HG03025 (cell line): ENCODE measurements at regions not wholly inside any gene's neighbourhood (a gene's known extent, or its start where the extent isn't known, plus 50 kb on each side); places are given as distances from the start of the nearest gene placed in this dataset.
"Not testable (repeated sequence)": the region's sequence is repeated elsewhere in the genome, so short reads cannot be mapped to it uniquely, and the experiment has no call there.

ENCODE experiments used
- ATAC-seq: cut with Tn5 transposase; IDR thresholded peaks from one replicate; pipeline ENCODE4 v1.9.1; 2021; ENCODE audit warnings: mild to moderate bottlenecking, moderate library complexity; ENCODE audit not compliant: unreplicated experiment, low FRiP score

- ATAC-seq, result no peak
Measured at GRCh38 chr2:212794471-212794870, 255.9 kb upstream of the ERBB4 start.

DNA sequence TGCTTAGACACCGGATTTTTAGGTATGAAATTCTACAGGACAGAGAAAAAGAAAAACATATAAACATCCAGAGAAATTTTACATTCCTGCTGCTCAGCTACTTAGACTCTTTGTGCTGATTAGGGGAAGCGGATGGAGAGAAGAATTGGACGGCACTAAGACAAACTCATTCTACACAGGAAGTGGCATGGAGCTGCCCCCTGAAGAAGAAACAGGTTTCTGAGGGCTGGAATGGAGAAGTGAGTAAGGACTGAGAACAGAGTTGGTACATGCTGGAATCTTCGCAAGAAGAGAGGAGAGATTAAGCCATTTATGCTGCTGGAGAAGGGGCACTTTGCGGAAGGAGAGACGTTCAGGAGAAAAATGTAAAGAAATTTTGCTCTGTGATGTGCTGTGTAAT is 253.0 kb upstream of the ERBB4 start:
- no peak for ATAC-seq

DNA sequence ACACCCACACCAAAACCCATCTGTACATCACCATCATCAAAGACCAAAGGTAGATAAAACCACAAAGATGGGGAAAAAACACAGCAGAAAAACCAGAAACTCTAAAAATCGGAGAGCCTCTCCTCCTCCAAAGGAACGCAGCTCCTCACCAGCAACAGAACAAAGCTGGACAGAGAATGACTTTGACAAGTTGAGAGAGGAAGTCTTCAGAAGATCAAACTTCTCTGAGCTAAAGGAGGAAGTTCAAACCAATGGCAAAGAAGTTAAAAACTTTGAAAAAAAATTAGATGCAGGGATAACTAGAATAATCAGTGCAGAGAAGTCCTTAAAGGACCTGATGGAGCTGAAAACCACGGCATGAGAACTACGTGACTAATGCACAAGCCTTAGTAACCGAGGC is 247.5 kb upstream of the ERBB4 start:
- not testable (repeated sequence) for ATAC-seq

DNA sequence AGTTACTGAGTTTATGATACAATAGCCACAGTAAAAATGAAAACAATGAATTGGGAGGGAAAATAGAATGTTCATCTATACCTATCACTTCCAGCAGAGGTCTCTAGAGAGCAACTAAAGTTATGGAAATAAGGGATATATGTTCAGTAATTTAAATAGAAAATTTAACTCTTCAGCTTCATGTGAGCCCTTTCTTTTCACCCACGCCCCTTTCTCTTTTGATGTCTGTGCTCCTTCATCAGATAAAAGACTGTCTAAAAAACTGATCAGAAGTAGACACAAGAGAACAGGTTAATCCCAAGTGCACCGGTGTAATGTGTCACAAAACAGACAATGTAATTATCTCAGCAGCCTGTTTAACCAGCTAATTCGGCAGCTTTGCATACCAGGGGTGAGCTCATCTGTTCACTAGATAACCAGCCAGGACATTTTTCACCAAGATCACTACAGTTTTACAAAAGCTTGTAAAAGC is 238.5 kb upstream of the ERBB4 start:
- ATAC-seq, result no peak

- ATAC-seq, result no peak
Measured at GRCh38 chr2:212773808-212774339, 235.3 kb upstream of the ERBB4 start.

- no peak for ATAC-seq
Measured at GRCh38 chr2:212770240-212770639, 231.6 kb upstream of the ERBB4 start.

- no peak for ATAC-seq
Measured at GRCh38 chr2:212766921-212767320, 228.3 kb upstream of the ERBB4 start.

DNA sequence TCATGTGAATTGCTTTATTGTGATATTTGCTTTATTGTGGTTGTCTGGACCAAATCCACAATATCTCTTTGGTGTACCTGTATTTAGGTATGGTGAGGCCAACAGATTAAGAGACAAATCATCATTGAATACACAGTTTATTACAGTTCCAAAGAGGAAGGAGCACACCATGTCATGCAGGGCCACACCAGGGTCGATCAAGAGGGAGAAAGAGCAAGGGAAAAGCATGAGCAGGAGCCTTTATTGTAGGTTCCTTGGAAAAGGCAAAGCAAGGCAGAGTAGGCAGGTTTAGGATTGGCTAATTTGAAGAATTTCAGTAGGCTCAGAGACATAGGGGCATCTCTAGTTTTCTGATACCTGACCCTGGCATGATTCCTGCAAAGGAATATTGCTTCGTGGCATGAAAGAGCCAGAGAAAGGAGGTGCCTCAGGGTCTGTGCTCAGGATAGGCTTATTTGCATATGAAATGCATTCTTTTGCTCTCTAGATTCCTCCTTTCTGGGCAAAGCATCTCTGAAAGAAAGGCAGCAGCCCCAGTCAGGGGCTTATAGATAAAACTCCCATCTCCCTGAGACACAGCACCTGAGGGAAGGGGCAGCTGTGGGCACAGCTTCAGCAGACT is 214.2 kb upstream of the ERBB4 start:
- ATAC-seq, result no peak

GRCh38 chr2:212745359-212745758 is 206.8 kb upstream of the ERBB4 start:
- peak; percentile 94 for ATAC-seq

DNA sequence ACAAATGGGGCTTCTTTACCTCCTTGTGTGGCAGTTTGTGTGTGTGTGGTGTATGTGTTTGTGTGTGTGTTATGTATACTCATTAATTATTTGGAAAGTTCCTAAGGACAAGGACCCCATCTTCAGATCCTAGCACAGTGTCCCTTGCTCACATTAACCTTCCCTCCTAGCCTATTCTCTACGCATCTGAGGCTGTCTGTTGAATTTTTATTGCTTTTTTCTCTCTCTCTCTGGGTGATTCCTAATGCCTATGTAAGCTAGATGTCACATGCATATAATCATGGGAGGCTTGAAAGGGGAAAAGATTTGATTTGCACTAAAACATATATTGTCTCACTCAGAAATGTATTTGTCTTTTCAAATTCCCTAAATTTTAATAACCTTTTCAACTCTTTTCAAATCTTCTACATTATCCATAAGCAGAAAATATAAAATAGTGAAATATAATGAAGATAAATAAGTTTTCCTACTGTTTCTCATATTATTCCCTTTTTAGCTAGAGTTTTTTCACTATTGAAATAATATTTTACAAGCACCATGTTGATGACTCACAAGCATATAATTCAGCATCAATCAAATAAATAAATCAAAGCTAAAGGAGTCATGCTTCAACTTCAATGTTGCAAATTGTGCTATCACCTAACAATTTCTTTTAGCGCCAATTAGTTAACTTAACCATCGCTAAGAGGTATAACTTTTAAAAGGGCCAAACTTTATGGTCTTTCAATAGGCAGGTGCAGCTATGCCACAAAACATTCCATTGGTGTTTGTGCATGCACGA is 199.0 kb upstream of the ERBB4 start:
- no peak for ATAC-seq

DNA sequence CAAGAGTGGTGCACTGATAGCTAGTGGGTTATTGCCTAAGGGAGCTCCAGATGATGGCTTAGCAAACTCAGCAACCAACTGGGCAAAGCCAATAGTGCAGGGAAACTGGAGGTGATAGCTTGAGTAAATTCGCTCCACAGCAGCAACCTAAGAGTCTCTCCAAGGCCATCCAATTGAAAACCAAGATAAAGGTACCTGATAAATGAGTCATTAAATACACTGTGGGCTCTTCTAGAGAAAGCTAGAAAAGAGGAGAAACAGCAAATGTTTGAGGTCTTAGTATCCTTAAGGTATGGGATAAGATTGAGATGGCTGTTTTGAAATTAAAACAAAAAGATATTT is 197.8 kb upstream of the ERBB4 start:
- ATAC-seq, result no peak

GRCh38 chr2:212733273-212733672 is 194.7 kb upstream of the ERBB4 start:
- no peak for ATAC-seq

DNA sequence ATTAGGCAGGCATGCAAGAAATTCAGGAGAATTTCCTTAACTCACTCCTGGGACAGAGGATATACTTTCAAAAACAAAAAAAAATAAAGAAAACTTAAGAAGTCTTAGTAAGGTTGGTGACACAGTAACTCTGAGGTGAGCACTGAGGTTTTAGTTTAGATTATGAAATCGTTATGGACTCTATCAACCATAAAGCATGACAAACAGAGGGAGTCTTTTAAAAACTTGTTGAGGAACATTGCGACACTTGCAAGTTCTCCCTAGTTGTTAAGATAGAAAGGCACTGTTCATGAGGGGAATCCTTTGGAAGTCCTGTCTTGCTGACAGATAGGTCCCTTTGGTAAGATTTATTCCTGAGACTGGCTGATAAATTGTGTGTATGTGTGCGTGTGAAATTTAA is 194.3 kb upstream of the ERBB4 start:
- no peak for ATAC-seq

GRCh38 chr2:212730994-212731393 is 192.4 kb upstream of the ERBB4 start:
- peak; percentile 80 for ATAC-seq

DNA sequence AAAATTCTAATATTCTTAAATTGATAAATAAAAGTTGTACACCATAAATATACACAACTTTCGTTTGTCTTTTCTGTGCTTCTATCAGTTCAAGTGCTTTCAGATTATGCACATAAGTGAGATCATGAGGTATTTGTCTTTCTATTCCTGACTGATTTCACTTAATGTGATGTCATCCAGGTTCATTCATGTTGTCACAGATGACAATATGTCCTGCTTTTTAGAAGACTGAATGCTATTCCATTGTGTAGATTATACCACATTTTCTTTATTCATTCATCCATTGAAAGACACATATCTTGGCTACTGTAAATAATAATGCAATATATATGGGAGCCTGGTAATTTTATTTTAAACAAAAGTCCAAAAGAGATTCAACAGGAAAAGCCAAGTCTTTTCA is 190.1 kb upstream of the ERBB4 start:
- no peak for ATAC-seq

- ATAC-seq, result peak; percentile 50
Measured at GRCh38 chr2:212727751-212728150, 189.1 kb upstream of the ERBB4 start.

DNA sequence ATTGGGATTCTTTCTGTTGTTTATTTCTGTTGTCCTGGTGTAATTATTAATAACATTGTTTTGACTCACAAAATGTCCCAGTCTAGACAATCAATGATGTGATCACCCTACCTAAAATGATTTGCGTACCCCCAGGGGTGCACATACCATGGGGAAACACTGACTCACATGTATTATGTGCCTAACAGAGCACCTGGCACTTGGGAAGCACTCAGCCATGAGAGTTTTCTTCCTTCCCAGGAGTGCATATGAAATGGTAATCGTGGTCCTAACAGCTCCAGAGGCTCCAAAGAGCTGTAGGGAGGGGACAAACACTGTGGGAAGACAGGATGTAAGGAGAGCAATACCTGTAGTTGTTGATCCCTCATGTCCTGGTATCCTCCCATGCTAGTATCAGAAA is 187.8 kb upstream of the ERBB4 start:
- ATAC-seq, result no peak

DNA sequence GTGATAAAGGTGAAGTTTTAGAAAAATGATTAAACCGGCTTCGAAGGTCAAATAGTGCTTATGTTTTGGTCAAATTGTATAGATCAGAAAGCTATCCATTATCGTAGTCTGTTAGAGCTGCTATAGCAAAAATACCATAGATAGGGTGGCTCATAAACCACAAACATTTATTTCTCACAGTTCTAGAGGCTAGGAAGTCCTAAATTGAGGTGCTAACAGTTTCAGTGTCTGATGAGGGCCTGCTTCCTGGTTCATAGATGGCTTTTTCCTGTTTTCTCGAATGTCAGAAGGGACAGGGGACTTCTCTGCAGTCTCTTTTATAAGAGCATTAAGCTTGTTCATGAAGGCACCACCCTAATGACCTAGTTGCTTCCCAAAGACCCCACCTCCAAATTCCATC is 186.6 kb upstream of the ERBB4 start:
- no peak for ATAC-seq

- no peak for ATAC-seq
Measured at GRCh38 chr2:212723226-212723625, 184.6 kb upstream of the ERBB4 start.

GRCh38 chr2:212722046-212722445 is 183.4 kb upstream of the ERBB4 start:
- ATAC-seq, result no peak

DNA sequence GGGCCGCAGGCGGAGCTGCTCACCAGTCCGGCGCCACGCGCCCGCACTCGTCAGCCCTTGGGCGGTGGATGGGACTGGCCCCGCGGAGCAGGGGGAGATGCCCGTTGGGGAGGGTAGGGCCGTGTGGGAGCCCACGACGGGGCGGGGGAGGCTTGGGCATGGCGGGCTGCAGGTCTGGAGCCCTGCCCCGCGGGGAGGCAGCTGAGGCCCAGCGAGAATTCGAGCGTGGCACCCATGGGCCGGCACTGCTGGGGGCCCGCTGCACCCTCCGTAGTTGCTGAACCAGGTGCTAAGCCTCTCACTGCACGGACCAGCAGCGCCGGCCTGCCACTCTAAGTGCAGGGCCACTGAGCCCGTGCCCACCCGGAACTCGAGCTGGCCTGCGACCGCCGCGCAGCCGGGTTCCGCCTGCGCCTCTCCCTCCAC is 182.4 kb upstream of the ERBB4 start:
- ATAC-seq, result no peak

GRCh38 chr2:212715411-212715810 is 176.8 kb upstream of the ERBB4 start:
- not testable (repeated sequence) for ATAC-seq
